HepG2 (cell line): ENCODE measurements at regions not wholly inside any gene's neighbourhood (a gene's known extent, or its start where the extent isn't known, plus 50 kb on each side); places are given as distances from the start of the nearest gene placed in this dataset.

Experiments
- POLR2AphosphoS2 ChIP-seq: IDR thresholded peaks from 2 replicates; pipeline ENCODE4 v1.6.1; 2011; ENCODE audit warnings: low read depth, low read length, improper control_type of control experiment
- RNF2 ChIP-seq: fragments of 450-650 bp; conservative IDR thresholded peaks from 2 replicates; pipeline ENCODE4 v1.6.1; 2016; ENCODE audit warnings: low read depth
- SOX6 ChIP-seq, 2 experiments: fragments of 450-650 bp in 1 of 2; sonication (generic) in 1 of 2; formaldehyde crosslinking in 1 of 2; IDR thresholded peaks; 2 replicates each; pipeline versions ENCODE4 v1.4.0 to v1.6.1; 2017 to 2020; ENCODE audit warnings: antibody characterized with exemption in 1 of 2, mild to moderate bottlenecking in 1 of 2, missing genetic modification reagents in 1 of 2

GRCh38 chr12:69000074-69000473 lies 67.1 kb upstream of the CPM start:
- TF ChIP-seq POLR2AphosphoS2 (no peak), RNF2 (no peak), SOX6 (IDR thresholded peaks at IDR 0.05) (no peak), SOX6 (CRISPR knock-in tag; IDR thresholded peaks at IDR 0.05) (no peak)
